Liver (tissue), 3 donors: ENCODE measurements at regions not wholly inside any gene's neighbourhood (a gene's known extent, or its start where the extent isn't known, plus 50 kb on each side); places are given as distances from the start of the nearest gene placed in this dataset.

Experiments
- CTCF ChIP-seq: fragments of 150-350 bp; IDR thresholded peaks from 2 replicates; pipeline ENCODE4 v1.5.1; 2017; ENCODE audit warnings: improper control_type of control experiment, low read depth, low read length; ENCODE audit not compliant: missing input control
- FOXA1 ChIP-seq: IDR thresholded peaks from 2 replicates; pipeline ENCODE4 v1.6.1; 2016; ENCODE audit warnings: antibody characterized with exemption
- GABPA ChIP-seq, 2 donors: IDR thresholded peaks in 1 of 2; conservative IDR thresholded peaks in 1 of 2; 2 replicates each; pipeline ENCODE4 v1.6.1; 2016; ENCODE audit warnings: antibody characterized with exemption in 2 of 2, mild to moderate bottlenecking in 1 of 2, moderate library complexity in 1 of 2
- JUND ChIP-seq, 2 donors: IDR thresholded peaks; 2 replicates each; pipeline ENCODE4 v1.6.1; 2016; ENCODE audit warnings: antibody characterized with exemption in 2 of 2
- SP1 ChIP-seq: IDR thresholded peaks from 2 replicates; pipeline ENCODE4 v1.6.1; 2018; ENCODE audit warnings: antibody characterized with exemption, mild to moderate bottlenecking
- TAF1 ChIP-seq: conservative IDR thresholded peaks from 2 replicates; pipeline ENCODE4 v1.6.1; 2016; ENCODE audit warnings: antibody characterized with exemption, mild to moderate bottlenecking
- donor health status: healthy.
- donor health status: healthy.

- TF ChIP-seq CTCF (no peak), JUND (IDR thresholded peaks at IDR 0.05) (no peak), SP1 (no peak), FOXA1 (no peak), GABPA (IDR thresholded peaks at IDR 0.05 in 1 of 2, conservative IDR thresholded peaks at IDR 0.05 in 1 of 2) (no peak), TAF1 (no peak)
These were observed 97.8 kb upstream of the POU3F3 start for GRCh38 chr2:104756118-104756517.
